ENCODE measurements at regions not wholly inside any gene's neighbourhood (a gene's known extent, or its start where the extent isn't known, plus 50 kb on each side); places are given as distances from the start of the nearest gene placed in this dataset.

GRCh38 chr15:47570044-47570443, 147.3 kb upstream of the SEMA6D start:
- no peak overlapping the region for H2BK120ac ChIP-seq (ENCODE audit: low read depth, low read length)
- WGBS, 2 experiments (ENCODE audit: extremely low coverage in 2 of 2, insufficient read length in 1 of 2): no CpG with 5 or more reads among the region's 4 CpGs
- no peak overlapping the region for H2AK5ac ChIP-seq (ENCODE audit: low read depth, low read length)
- no peak overlapping the region for H2AK9ac ChIP-seq (replicated peaks; ENCODE audit: low read depth, low read length, poor library complexity)
- no peak overlapping the region for H4K5ac ChIP-seq (ENCODE audit: low read depth, low read length)
- H3K36me3 ChIP-seq (ENCODE audit: control insufficient read depth, insufficient read depth, low read length): no peaks in the 10 kb centered on the region
- H3K4me3 ChIP-seq (ENCODE audit: insufficient read depth, low read depth, low read length): no peak overlapping the region
- DNase-seq (no peak), ATAC-seq (ENCODE audit: low read depth) (no peak)
- no peaks in the 10 kb centered on the region for H3K79me1 ChIP-seq (ENCODE audit: low read depth in 1 of 2, low read length in 2 of 2)
- H4K20me1 ChIP-seq (ENCODE audit: insufficient read depth, low read length): no peaks in the 10 kb centered on the region
- no peak overlapping the region for H2BK20ac ChIP-seq (ENCODE audit: low read depth, low read length)
- H3K4me2 ChIP-seq (ENCODE audit: low read depth, low read length): no peak overlapping the region
- no peak overlapping the region for H3K27ac ChIP-seq (ENCODE audit: insufficient read depth, low read length)
- in situ Hi-C loops (cut with MboI; ENCODE audit: low sequenced_read_pairs) (no loop called here), dilution Hi-C loops (cut with HindIII; ENCODE audit: low sequenced_read_pairs, unreplicated experiment) (no loop called here), intact Hi-C loops (cut with micrococcal nuclease) (loop anchor here (10.0 kb wide), 1 partner anchor 145 kb away; the partner anchor contains the start of gene SEMA6D)
- H3K9me1 ChIP-seq (ENCODE audit: insufficient read depth, low read length): no peaks in the 10 kb centered on the region
- H3K4ac ChIP-seq (ENCODE audit: low read depth, low read length): no peak overlapping the region
- CTCF ChIA-PET: no interaction called here
- no peaks in the 10 kb centered on the region for H3K4me1 ChIP-seq (ENCODE audit: control insufficient read depth, insufficient read depth, low read length)
- no TSS peak for BruUV-seq (replicated peaks)
- no peak overlapping the region for H4K8ac ChIP-seq (ENCODE audit: low read depth in 2 of 2, low read length in 2 of 2)
- H4K91ac ChIP-seq (ENCODE audit: insufficient read depth, low read depth, low read length): no peak overlapping the region
- no peak overlapping the region for H3K9ac ChIP-seq (ENCODE audit: low read depth, low read length)
- no peak overlapping the region for H3K56ac ChIP-seq (ENCODE audit: extremely low read depth, insufficient read depth, low read length)
- H2BK5ac ChIP-seq (ENCODE audit: low read depth, low read length, poor library complexity, severe bottlenecking): no peak overlapping the region
- H3K23ac ChIP-seq (ENCODE audit: low read depth, low read length): no peak overlapping the region
- no peak for TF ChIP-seq NFE2L2 (IDR thresholded peaks at IDR 0.05; ENCODE audit: low read depth, low read length)
- TF ChIP-seq RFX5 (IDR thresholded peaks at IDR 0.05; ENCODE audit: low read depth, low read length): no peak
- TF ChIP-seq MAFK (IDR thresholded peaks at IDR 0.05; ENCODE audit: low read depth, low read length): no peak
- TF ChIP-seq RCOR1 (IDR thresholded peaks at IDR 0.05; ENCODE audit: insufficient replicate concordance, low read length): no peak
- TF ChIP-seq, protein P1, sequence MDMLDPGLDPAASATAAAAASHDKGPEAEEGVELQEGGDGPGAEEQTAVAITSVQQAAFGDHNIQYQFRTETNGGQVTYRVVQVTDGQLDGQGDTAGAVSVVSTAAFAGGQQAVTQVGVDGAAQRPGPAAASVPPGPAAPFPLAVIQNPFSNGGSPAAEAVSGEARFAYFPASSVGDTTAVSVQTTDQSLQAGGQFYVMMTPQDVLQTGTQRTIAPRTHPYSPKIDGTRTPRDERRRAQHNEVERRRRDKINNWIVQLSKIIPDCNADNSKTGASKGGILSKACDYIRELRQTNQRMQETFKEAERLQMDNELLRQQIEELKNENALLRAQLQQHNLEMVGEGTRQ (IDR thresholded peaks at IDR 0.05; ENCODE audit: low read depth, low read length): no peak
- TF ChIP-seq BHLHE40 (IDR thresholded peaks at IDR 0.05; ENCODE audit: low read depth, low read length): no peak
- TF ChIP-seq, protein P2, sequence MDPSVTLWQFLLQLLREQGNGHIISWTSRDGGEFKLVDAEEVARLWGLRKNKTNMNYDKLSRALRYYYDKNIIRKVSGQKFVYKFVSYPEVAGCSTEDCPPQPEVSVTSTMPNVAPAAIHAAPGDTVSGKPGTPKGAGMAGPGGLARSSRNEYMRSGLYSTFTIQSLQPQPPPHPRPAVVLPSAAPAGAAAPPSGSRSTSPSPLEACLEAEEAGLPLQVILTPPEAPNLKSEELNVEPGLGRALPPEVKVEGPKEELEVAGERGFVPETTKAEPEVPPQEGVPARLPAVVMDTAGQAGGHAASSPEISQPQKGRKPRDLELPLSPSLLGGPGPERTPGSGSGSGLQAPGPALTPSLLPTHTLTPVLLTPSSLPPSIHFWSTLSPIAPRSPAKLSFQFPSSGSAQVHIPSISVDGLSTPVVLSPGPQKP (IDR thresholded peaks at IDR 0.05; ENCODE audit: borderline replicate concordance, low read depth, low read length): no peak
- TF ChIP-seq POLR2A (IDR thresholded peaks at IDR 0.05; ENCODE audit: low read depth, low read length): no peak
- no peak for TF ChIP-seq MAZ (IDR thresholded peaks at IDR 0.05; ENCODE audit: borderline replicate concordance, low read depth, low read length)
- TF ChIP-seq SMC3 (IDR thresholded peaks at IDR 0.05; ENCODE audit: low read depth, low read length): no peak
- TF ChIP-seq FOS (IDR thresholded peaks at IDR 0.05; ENCODE audit: low read depth, low read length): no peak
- no peak for TF ChIP-seq RAD21 (IDR thresholded peaks at IDR 0.05; ENCODE audit: low read length)
- TF ChIP-seq MXI1 (IDR thresholded peaks at IDR 0.05; ENCODE audit: borderline replicate concordance, low read depth, low read length): no peak
- no peak for TF ChIP-seq CHD1 (IDR thresholded peaks at IDR 0.05; ENCODE audit: low read depth, low read length)
- TF ChIP-seq CEBPB (IDR thresholded peaks at IDR 0.05; ENCODE audit: low read depth, low read length): no peak
- POLR2A ChIA-PET (ENCODE audit: unreplicated experiment): no interaction called here
- no peaks in the 10 kb centered on the region for H3K9me3 ChIP-seq (ENCODE audit: control insufficient read depth, insufficient read depth, low read length)
- no peaks in the 10 kb centered on the region for H3K27me3 ChIP-seq (ENCODE audit: control insufficient read depth, insufficient read depth, low read length)
- H2BK15ac ChIP-seq (ENCODE audit: low read depth, low read length): no peak overlapping the region
- H3K14ac ChIP-seq (replicated peaks; ENCODE audit: low read depth, low read length): no peak overlapping the region
- H3K18ac ChIP-seq (ENCODE audit: low read depth, low read length): no peak overlapping the region
- no peak overlapping the region for H2AFZ ChIP-seq (replicated peaks; ENCODE audit: low read length, poor library complexity)

All from IMR-90 (cell line).